Activated T-cell treated with anti-CD3 and anti-CD28 coated beads, Interleukin-2, amount 50 U/mL, for 1 hour (primary cell): ENCODE measurements at regions not wholly inside any gene's neighbourhood (a gene's known extent, or its start where the extent isn't known, plus 50 kb on each side); places are given as distances from the start of the nearest gene placed in this dataset.
"Not testable (repeated sequence)": the region's sequence is repeated elsewhere in the genome, so short reads cannot be mapped to it uniquely, and the experiment has no call there.

Experiments
- DNase-seq: peaks from one replicate; pipeline ENCODE4 v3.0.0-alpha.2; 2020

DNA sequence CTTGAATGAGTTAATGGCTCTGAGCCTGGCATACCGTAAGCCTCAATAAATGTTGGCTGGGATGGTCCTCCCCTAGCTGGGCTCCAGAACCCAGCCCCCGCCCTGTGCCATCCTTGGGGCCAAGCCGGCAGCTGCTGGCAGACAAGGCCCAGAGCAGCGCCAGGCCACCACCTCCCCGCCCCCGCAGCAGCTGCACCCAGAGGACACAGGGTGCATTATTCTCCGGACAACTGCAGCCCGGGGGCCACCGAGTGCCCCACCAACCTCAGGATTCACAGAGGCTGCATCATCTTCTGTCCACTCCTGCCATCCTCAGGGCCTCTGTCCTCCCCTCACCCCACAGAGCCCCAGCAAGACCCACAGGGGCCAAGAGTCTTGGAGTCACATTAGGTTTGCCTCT is 92.7 kb downstream of the NCOR2 start:
- no peak for DNase-seq

DNA sequence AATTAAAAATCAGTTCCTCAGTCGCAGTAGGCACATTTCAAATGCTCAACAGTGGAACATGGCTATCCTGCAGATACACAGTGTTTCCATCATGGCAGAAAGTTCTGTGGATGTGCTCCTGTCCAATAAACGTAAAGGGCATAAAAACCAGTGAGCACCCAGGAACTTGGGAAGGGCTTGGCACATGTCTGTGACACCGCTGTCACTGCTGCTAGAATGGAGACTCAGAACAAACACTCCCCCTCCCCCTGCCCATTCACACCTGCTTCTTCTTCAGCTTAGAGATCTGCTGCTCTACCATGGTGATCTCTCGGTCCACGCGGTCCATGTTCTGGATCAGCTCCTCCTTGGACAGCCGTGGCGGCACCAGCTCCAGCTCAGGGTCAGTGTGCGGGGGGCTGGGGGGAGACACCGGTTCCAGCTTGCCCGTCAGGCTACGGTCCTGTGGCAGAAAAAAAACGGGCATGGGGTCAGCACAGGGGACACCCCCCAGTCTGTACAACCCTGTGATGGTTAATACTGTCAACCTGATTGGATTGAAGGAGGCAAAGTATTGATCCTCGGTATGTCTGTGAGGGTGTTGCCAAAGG is 94.6 kb downstream of the NCOR2 start:
- no peak for DNase-seq

DNA sequence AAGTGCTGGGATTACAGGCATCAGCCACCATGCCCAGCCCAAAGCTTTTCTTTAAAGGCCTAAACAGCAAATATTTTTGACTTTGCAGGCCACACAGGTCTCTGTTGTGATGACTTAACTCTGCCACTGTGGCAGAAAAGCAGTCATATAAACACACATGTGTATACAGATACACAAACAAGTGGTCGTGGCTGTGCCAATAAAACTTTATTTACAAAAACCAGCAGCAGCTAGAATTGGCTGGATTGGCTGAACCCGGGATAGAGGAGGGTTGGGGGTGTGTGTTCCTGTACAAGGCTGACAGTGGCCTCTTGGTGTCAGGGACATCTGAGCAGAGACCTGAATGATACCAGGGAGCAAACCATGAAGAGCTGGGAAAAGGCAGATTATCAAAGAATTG is 95.6 kb downstream of the NCOR2 start:
- DNase-seq = no peak

DNA sequence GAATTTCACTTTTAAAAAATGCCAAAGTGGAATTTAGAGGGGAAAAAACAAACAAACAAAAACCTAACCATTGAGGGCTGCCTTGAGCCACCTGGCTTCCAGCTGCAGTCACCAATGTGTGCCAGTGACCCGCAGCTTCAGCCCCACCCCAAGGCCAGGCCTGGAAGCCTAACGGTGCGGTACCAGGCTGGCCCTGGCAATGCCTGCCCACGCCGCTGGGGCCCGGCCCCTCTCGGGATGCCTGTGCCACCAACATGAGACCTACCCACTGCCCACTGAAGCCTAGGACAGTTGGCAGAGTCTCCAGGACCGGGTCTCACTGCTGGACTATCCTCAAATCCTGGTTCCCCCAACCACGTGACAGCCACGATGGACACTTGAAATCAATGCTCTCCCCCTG is 96.6 kb downstream of the NCOR2 start:
- DNase-seq = no peak

DNA sequence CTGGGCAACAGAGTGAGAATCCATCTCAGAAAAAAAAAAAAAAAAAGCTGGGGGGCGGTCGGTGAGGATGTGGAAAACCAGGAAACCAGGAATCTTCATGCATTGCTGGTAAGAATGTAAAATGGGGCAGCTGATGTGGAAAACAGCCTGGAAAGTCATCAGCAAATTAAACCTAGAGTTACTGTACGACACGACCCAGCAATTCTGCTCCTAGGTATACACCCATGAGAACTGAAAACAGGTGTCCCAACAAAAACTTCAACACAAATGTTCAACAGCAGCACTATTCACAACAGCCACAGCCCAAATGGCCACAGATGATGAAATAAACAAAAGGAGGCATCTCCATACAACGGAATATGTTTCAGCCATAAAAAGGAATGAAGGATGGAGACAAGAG is 97.3 kb downstream of the NCOR2 start:
- no peak for DNase-seq

DNA sequence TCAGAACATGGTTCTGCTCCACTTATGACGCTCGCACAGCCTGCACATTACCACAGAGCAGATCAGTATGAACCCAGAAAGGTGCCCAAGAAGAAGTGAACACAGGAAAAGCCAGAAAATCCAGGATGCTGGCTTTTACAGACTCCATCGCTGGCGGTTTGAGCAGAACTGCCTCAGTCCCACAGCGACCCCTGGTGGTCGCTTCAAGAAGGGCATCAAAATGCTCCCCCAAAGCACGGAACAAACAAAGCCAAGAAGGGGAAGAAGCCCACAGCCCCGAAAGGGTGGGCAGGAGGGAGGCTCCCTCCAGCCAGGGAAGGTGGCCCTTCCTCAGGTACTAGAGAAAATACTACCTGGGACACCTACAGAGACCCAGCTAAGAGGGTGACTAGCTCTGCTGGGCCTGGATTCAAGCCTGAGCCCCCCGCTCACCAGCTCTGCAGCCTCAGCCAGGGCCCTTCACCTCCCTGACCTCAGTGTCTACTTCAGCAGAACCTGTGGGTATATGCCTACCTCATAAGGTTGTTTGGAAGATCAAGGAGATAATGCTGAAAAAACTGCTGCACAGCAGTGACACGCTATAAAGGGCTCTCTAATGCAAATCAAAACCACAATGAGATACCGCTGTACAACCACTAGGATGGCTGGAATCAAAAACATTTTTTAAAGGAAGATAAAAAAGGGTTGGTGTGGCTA is 98.1 kb downstream of the NCOR2 start:
- peak; percentile 55 for DNase-seq

DNA sequence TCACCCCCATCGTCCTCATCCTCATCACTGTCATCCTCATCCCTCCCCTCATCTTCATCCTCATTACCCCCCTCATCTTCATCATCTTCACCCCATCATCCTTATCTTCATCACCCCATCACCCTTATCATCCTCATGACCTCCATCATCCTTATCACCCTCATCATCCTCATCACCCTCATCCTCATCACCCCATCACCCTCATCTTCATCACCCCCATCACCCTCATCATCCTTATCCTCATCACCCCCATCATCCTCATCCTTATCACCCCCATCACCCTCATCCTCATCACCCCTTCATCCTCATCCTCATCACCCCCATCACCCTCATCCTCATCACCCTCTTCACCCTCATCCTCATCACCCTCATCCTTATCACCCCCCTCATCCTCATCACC is 99.9 kb downstream of the NCOR2 start:
- DNase-seq = not testable (repeated sequence)

DNA sequence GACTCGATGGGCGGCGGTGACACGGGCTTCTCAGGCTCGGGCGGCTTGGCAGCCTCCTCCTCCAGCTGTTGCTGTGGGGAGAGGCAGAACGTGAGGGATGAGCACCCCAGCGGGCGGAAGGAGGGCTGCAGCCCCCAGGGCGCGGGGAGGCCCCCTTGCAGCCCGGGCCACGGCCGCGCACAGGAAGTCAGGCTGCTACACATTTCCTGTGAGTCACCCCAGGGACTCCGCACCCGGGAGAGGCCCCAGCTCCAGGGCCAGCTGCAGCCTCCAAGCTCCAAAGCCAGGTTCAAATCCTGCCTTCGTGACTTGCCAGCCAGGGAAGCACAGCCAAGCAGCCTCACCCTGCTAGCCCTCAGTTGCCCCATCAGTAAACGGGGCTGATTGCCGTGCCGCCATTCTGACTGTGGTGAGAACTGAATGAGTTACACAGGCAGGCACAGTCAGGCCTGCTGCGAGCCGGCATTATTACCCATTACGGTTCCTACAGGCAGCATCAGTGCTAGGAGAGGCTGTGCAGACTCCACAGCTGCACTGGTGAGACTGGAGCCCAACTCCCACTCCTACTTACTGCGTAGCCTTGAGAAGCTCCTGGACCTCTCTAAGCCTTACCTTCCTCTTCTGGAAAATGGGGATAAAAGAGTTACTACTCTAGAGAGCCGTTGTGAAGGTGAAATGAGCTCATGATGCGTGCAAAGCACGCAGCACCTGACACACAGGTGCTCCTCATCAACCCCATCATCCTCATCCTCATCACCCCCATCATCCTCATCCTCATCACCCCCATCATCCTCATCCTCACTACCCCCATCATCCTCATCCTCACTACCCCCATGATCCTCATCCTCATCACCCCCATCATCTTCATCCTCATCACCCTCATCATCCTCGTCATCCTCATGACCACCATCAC is 100.9 kb downstream of the NCOR2 start:
- peak; percentile 88 for DNase-seq

DNA sequence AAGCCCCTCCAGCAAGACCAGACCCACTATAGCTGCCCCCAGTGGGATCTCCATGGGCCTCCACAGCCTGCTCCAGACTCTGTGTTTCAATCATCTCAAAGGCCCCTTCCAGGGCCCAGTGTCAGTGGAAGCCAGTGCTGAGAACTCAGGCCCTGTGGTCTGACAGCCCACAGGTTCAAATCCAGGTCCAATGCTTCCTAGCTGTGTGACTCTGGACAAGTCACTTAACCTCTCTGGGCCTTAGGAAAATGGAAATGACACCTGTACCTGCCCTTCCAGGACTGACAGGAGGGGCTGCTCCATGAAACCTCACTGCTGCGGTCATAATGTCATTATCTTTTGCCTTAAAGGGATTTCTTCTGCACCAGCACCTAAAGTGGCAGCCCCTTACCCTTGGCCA is 101.9 kb downstream of the NCOR2 start:
- DNase-seq = no peak

DNA sequence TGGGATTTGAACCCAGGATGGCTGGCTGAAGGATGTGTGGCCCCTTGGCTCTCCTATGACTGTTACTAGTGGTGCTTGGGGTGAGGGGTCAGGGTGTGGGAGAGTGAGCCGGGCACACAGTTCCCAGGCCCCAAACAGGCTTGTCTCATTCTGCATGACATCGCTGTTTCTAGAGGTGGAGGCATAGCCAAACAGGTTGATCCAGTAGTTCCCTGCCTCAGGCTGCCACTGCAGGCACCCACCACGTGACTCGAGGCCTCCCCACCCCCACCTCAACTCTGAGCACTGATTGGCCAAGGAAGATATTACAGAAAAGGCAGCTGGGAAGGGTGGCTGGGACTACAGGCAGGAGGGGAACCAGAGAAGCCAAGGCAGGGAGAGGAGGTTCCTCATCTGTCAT is 102.6 kb downstream of the NCOR2 start:
- no peak for DNase-seq

DNA sequence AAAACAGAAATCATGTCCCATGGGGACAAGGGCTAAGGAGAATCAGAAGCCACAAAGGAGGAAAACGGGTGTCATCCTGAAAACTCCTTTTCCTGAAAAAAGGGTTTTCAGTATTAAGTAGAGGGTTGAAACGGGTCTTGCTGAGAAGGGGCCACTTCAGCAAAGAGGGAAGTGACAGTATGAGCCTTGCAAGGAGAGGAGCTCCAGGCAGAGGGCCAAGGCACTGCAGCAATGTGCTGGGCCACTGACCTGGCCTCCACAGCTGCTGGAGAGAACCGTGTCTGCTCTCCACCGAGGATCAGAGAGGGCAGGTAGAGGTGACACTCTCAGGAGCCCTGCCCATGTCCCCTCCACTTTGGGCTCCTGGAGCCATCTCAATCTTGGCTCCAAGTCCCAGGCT is 103.3 kb downstream of the NCOR2 start:
- no peak for DNase-seq

DNA sequence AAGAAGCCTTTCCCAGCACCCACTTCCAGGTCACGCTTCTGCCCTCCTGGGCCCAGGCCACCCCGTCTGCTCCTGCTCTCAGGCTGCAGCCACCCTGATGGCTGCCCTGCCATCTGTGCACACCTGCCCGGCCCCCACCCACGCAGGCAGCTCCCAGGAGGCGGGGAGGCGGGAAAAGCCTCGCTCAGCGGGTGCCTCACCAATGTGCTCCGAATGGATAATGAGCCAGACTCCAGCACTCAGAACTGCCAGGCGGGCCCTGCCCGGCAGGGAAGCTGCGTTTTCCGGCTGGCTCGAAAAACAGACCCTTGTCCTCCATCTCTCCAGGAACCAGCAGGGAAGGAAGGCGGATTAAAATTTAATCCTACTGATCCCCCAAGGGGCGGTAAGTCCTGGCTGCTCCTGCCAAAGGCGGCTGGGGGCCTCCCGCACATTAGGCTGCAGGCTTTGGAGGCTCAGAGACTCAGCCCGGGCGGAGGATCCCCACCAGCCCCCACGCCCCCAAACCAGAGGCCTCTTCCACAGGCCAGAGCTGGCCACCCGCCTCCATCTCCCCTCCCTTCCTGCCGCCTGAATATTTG is 104.0 kb downstream of the NCOR2 start:
- no peak for DNase-seq

DNA sequence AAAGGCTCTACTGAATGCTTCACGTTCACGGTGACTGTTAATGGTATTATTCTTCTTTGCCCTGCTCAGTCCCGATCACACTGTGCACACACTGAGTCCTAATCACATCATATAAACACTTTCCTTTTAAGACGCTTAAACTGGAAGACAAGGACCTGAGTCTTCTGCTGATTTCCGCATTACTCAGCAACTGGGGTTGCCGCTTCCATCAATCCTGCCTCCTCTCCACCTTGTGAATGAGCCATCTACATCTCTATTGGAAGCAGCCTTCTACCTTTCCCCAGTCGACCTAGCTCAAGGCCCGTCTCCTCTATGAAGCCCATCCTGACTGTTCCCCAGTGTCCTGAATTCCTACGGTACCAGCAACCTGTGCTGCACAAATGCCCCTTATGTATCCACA is 104.7 kb downstream of the NCOR2 start:
- no peak for DNase-seq

DNA sequence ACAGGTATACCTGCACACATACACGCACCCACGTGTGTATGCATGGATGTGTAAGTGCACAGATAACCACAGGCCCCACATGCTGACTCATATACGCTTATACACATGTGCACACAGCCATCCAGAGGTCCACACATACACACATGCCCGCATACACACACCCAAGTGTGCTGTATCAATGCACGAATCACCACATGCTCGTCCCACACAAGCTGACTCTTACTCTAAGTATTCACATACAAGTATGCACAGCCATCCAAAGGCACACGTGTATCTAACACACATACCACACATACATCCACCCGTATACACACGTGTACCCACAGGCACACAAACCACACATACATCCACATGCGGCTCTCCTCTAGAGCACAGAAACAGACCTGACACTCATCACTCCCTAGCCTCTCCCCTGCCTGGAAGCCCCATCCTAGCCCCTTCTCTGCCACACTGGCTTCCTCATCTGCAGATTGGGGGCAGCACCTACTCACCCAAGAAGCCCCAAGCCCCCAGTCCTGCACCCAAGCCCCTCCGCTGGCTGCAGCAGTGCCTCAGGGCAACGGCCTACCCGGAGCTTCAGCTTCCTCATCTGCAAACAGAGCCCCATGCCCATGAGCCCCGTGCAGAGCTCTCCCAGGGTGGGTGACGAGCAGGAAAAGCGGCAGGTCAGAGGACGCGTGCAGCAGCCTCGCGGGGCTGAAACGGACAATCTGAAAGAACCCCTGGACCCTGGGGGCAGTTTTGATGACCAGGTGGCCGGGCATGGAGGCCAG is 105.4 kb downstream of the NCOR2 start:
- no peak for DNase-seq

DNA sequence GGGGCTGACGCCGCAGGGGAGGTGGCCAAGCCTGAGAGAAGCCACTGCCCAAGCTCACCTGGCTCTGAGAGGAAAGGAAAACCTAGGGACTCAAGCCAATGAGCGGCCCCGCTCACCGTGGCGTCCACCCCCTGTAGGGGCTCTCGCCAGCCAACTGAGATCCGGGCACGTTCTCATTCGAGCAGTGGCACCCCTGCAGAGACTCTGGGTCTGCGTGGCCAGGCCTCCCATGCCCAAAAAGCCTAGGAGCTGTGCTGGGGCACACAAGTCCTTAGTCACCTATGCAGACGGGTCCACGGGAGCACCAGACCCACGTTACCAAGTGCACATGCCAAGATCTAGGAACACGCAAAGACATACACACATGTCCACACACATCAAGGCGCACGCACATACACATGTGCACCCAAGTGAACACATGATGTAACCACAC is 106.2 kb downstream of the NCOR2 start:
- no peak for DNase-seq

DNA sequence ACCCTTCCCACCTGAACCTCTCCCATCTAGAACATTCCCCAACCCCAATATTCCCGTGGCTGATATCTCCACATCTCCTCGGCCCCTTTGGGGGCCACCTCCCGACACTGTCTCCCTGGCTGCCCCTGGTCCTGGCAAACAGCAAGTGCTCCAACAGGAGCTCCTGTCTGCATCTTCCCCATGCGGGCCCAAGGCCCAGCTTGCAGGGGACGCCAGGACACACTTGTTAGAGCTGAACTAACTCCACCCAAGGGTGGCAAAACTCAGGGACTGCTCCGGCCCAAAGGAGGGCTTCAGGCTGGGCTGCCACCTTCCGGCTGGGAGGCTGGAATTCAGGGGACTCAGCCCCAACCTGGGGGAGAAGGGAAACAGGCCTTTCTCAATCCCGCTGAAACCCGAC is 106.6 kb downstream of the NCOR2 start:
- no peak for DNase-seq

DNA sequence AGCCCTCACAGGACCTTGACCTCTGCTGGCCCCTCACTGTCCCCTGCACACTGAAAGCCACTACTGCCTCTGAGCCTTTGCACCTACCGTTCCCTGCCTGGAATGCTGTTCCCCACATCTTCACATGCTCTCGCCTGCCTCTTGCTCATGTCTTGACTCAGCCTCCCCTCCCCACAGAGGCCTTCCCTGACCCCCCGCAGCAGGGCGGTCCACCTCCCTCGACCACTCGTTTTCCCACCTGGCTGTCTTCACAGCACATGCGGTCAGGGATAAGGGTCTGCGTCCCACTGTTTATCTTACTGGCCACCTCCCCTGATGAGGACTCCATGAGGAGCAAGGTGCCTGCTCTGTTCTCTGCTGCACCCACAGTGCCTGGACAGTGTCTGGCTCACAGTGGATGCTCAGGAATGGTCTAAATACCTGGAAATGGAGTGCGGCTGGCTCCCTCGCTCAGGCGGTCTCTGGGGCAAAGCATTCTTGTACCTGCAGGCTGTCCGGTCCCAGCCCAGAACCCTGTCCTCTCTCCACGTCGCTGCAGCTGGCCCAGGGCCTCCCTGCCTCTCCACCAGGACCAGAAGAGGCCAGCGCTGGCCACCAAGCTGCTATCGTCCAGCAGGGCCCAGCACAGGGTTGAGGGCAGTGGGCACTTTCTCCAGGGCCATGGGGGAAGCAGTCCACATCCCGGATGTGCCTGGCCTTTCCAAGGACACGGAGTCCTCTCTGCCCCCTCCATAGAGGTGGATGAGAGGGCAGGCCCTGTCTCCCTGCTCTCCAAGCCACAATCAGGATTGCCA is 107.4 kb downstream of the NCOR2 start:
- DNase-seq = no peak

DNA sequence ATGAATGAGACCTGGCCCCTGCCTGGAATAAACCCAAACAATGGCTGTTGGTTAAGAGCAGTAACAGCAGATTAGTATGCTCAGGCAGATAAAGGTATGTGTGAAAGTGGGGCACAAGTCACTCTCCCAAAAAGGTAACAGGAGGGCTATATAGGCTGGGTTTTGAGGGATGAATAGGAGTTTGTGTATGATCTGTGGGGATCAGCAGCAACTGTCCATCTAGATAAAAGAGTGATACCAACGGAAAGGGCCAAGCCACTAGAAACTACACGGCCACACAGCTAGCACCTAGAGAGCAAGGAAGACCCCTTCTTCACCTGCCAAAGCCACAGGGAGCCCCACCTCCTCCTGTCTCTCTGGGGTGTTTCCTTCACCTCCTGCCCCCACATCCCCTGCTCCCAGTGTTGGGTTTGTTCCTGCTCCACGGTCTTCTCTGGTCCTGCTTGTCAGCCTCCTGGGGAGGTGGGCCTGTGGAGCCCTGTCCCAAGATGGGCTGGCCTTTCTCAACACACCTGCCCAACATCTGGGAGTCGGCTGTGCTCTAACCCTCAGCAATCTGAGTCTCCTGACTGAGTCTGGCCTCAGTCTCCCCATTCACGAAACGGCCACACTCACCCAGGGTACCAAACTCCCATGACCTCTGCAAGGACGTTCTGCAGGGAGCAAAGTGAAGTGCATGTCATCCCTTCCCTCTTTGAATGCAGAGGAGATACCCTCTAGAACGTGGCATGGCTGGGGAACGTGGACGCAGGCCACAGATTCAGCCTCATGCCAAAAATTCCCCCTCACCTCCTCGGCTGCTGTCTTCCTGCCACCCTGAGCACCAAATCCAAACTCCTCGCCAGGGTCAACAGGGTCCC is 108.2 kb downstream of the NCOR2 start:
- DNase-seq = no peak

DNA sequence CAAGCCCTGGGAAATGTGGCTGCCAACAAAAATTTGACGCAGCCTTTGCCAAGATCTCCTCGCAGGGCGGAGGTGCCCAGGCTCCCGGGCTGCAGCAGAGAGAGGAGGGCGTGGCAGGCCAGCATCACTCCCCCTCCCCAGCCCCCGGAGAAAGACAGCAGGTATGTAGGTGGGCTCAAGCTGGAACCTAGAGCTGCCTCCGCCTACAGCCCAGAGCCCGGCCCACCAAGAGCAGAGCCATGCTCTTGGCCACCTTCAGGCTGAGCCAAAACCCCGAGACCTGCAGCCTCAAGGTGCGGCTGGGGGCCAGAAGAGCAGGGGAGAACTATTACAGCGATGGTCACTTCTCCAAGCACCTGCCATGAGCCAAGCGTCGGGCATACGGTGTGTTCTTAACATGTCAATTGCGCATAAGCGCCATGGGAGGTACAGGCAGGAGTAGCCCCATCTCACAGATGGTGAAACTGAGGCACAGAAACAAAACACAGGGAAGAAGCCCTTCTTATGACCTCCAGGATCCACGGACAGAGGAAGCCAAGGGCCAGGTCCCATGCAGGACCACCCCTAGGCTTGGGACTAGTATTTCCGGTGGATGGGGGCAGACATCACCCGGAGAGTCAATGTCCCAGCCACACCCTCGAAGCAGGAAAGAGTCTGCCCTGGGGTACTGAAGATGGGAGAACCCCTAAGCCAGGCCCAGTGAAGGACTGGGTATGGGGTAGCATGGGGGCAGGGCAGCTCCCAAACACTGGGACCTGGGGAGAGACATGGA is 109.0 kb downstream of the NCOR2 start:
- no peak for DNase-seq
